ENCODE measurements at regions not wholly inside any gene's neighbourhood (a gene's known extent, or its start where the extent isn't known, plus 50 kb on each side); places are given as distances from the start of the nearest gene placed in this dataset.

- Histone ChIP-seq H3K36me3 (ENCODE audit: control insufficient read depth, insufficient read depth, low read length) (no peaks in the 10 kb centered on the region), H3K4me3 (ENCODE audit: low read depth, low read length) (no peak overlapping the region), H3K27me3 (ENCODE audit: control insufficient read depth, insufficient read depth, low read length) (no peaks in the 10 kb centered on the region)
- FAIRE-seq (no peak), DNase-seq (ENCODE audit: low read depth) (no peak)
- no peak for TF ChIP-seq CTCF (IDR thresholded peaks at IDR 0.05; ENCODE audit: insufficient read depth, low read length, severe bottlenecking)
Observed at GRCh38 chr7:36039671-36040070, 113.4 kb upstream of the EEPD1 start.

- no peaks in the 10 kb centered on the region for H3K36me3 ChIP-seq (ENCODE audit: control insufficient read depth, insufficient read depth, low read length)
- DNase-seq (ENCODE audit: low read depth), result peak; percentile 21
- no peaks in the 10 kb centered on the region for H3K27me3 ChIP-seq (ENCODE audit: control insufficient read depth, insufficient read depth, low read length)
- FAIRE-seq, result no peak
- TF ChIP-seq CTCF (IDR thresholded peaks at IDR 0.05; ENCODE audit: insufficient read depth, low read length, severe bottlenecking), result no peak
- no peak overlapping the region for H3K4me3 ChIP-seq (ENCODE audit: low read depth, low read length)
Observed at GRCh38 chr7:36040679-36041078, 112.4 kb upstream of the EEPD1 start.

- Histone ChIP-seq H3K36me3 (ENCODE audit: control insufficient read depth, insufficient read depth, low read length) (no peaks in the 10 kb centered on the region), H3K4me3 (ENCODE audit: low read depth, low read length) (no peak overlapping the region), H3K27me3 (ENCODE audit: control insufficient read depth, insufficient read depth, low read length) (no peaks in the 10 kb centered on the region)
- DNase-seq (ENCODE audit: low read depth) (no peak), FAIRE-seq (no peak)
- TF ChIP-seq CTCF (IDR thresholded peaks at IDR 0.05; ENCODE audit: insufficient read depth, low read length, severe bottlenecking), result no peak
Observed at GRCh38 chr7:36044101-36044892, 108.8 kb upstream of the EEPD1 start.

- Histone ChIP-seq H3K4me3 (ENCODE audit: low read depth, low read length) (no peak overlapping the region), H3K27me3 (ENCODE audit: control insufficient read depth, insufficient read depth, low read length) (peaks cover 2% of the 10 kb centered on the region), H3K36me3 (ENCODE audit: control insufficient read depth, insufficient read depth, low read length) (no peaks in the 10 kb centered on the region)
- TF ChIP-seq CTCF (IDR thresholded peaks at IDR 0.05; ENCODE audit: insufficient read depth, low read length, severe bottlenecking), result no peak
- DNase-seq (ENCODE audit: low read depth) (no peak), FAIRE-seq (no peak)
Observed at GRCh38 chr7:36045326-36045725, 107.7 kb upstream of the EEPD1 start.

GRCh38 chr7:36045830-36046341 is 107.2 kb upstream of the EEPD1 start:
- no peaks in the 10 kb centered on the region for H3K36me3 ChIP-seq (ENCODE audit: control insufficient read depth, insufficient read depth, low read length)
- DNase-seq (ENCODE audit: low read depth), result no peak
- peaks cover 2% of the 10 kb centered on the region for H3K27me3 ChIP-seq (ENCODE audit: control insufficient read depth, insufficient read depth, low read length)
- no peak overlapping the region for H3K4me3 ChIP-seq (ENCODE audit: low read depth, low read length)
- no peak for FAIRE-seq
- TF ChIP-seq CTCF (IDR thresholded peaks at IDR 0.05; ENCODE audit: insufficient read depth, low read length, severe bottlenecking), result no peak

Data from bronchial epithelial cell (primary cell).